Stimulated activated CD8-positive, alpha-beta memory T cell treated with anti-CD3 and anti-CD28 coated beads, Interleukin-7, amount 100 ng/mL, for 4 hours (primary cell): ENCODE measurements at regions not wholly inside any gene's neighbourhood (a gene's known extent, or its start where the extent isn't known, plus 50 kb on each side); places are given as distances from the start of the nearest gene placed in this dataset.

Experiments
- DNase-seq, 2 donors: peaks; one replicate each; pipeline ENCODE4 v3.0.0-alpha.2; 2020; ENCODE audit warnings: low read depth in 2 of 2

DNA sequence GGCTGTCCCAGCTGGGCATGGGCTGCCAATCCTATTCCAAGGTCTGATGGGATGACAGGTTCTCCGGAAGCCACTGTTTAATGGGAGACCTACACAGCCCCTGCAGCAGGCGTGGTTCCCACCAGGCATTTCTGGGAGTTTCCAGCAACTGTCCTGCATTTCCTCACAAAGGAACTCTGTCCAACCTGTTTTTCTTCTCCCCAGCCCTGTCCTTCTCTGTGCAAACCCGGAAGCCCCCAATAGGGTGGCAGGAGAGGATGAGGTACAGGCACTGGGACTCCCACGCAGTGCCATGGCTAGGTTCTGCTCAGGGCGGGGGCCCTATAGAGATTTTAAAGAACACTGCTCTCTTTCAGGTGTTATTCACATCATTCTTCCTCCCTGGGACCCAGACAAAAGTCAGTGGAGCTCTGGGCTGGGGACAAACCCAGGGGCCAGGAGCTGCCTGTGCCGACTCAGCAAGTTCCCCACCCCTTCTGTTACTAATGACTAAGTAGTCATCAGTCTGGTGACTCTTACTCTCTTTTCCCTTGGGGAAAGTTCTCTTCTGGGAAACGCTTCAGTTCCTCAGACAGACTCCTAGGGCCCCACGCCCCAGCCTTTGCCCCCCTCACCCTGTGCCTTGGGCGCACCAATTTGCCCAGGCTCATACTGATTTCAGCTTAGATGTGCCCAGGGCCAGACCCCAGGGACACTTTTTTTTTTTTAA lies 97.7 kb downstream of the CD47 start:
- DNase-seq, result no peak

DNA sequence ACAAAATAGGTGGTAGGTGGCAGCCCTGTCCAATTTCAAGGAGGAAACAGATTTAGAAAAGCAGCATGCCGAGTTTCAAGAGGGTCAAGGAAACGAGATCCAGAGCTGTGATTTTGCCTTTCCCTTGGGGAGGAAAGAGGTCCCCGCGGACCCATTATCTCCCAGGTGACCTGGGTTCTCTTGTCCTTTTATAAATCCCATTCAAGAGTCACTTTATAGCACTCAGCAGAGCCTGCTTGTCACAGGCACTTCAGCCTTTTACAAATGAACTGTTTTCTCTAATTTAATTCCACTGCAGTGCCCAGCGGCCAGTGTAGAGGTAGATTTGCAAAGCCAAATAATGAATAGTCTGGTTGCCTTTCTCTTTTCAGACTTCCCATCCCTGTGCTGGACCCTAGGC lies 99.9 kb downstream of the CD47 start:
- no peak for DNase-seq

DNA sequence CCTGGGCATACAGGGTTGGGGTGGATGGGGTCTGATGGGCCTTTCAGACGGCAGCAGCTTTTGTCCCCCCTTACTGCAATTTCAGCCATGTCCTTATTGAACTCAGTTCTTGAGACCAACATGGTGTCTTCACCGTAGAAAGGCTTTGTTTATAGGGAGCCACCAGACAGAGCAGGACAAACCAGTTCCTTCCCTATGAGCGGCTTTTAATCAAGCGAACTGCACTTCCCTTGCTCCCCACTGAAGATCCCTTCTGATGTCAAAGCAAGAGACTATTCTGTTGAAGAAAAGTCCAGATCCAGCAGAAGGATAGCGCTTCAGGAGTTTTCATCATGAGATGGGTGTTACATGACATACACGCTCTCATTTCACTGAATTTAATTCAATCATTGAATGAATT lies 100.4 kb downstream of the CD47 start:
- no peak for DNase-seq

DNA sequence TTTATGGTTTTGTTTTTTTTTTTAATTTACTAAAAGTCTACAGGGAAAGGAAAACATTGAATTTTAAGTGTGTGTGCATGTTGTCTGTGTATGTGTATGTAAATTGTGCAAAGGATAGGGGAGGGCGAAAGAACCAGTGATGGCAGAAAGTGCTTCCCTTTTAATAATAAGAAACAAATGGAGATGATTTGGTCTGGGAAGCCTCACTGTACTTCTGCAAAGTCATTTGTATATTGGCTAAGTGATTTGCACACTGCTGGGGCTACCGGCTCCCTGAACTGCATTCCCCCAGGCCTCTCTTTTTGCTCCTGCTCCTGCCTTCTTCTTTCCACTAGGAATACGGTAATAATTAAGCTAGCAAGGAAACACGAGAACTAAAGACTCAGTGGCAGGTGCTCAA lies 101.2 kb downstream of the CD47 start:
- no peak for DNase-seq

DNA sequence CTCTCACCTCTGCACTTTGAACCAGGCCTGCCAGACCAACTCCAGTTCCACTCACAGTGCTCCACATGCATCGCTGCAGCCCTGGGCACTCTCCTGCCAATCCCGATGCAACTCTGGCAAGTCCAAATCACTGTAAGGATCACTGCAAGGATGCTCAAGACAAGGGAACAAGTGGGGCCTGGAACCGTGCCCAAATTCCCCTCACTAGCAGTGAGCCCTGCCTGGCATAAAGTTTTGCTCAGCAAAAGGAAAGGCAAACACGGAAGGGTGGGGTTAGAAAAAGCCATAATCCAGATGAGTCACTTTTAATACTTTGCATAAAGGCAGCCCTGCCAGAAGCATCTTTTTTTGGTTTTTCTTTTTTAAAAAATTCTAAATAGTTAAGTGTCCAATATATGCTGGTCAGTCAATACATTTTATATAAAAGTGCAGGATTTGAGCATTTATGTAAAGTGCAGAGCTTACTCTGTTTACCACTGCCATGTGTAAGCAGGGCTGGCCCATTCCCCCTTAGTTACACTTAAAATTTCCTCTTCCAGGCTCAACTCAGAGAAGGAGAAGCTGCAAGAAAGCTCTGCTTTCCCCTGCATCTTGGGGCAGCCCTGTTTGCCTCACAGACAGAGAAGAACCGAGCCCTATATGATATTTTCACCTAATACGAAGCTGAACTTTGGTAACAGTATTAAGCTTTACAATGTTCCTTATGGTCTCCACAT lies 102.2 kb downstream of the CD47 start:
- DNase-seq, result no peak

DNA sequence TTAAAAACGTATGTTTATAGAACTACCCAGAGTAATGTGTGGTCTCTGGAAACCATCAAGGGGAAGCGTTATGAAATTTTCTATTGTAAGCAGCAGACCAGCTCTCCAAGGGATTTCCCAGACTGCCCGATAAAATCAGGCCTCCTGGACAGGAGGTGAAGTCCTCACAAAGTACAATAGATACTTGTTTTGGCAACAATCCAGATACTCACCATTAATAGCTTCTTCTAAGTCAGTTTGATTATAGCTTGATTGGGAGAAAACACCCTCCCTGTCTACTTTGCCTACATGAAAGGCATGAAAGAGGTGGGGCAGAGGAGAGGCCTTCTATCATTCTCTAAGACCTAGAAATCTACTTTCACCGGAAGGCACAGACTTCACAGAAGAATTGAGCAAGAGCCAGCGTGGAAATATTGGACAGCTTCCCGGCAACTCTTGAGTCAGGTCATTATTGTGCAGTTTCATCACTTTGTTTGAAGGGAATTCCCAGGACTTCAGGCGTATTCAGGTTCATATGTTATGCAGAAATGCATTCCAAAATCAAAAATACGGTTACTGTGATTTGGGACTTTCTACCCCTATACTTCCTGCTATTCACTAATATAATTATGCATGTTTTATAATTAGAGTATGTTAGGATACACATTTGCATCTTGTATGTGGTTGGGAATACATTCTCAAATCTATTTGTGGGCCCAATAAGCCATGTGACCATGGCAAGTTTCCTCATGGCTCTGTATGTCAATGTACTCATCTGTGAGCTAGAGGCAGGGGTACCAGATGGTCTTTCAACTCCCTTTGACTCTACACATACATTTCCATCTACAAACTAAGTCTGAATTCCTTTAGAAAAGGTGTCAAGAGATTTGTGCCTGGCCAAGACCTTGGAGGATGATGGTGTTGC lies 103.5 kb downstream of the CD47 start:
- DNase-seq, result no peak

DNA sequence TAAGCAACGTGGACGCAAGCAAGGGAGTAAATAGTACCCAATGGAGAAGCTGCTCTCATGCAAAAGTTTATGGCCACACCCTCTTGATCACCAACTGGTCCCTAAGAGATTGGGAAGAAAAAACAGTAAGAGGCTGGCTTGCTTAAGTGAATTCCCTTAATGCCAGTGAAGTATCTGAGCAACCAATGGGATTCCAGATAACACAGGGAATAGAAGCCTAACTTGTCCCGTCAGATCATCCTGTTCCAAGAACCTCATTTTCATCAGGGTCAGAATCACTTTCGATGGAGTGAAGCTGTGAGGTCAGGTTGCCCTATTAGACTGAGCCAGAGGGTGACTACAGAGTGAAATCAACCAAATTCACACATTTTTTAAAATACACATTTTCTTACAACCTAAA lies 104.3 kb downstream of the CD47 start:
- no peak for DNase-seq

DNA sequence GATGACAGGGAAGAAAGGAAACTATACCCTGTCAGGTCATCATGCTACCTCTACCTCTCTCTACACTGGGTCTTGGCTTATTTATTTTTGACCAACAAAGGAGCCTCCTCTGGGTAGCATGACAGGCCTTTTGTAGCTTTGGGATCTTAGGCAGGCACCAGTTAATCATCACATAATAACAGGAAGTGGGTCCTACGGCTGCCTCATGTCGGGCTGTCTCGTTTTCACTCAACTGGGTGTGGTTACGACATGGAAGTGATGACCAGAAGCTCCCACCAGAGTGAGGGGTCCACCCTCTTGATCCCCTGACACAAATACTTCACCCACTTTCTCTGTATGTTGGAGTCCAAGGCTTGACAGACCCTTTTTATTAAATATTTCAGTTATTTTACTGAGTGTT lies 105.3 kb downstream of the CD47 start:
- DNase-seq, result no peak

DNA sequence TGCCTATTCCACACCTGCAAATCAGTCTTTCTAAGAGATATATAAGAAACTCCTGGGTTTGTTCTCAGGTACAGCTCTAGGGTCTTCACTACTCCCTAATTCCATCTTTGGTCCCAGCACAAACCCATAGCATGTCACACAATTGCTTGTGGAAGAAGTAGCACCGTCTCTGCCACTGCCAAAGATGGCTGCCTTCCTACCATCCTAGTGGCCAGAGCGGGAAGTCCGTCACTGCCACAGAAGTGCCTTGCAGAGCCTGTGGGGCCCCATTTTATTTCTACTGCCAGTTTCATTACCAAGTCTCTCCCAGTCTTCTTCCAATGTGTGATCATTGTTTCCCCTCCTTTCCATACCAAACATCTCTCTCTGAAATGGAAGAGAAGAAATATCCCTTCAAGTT lies 107.6 kb downstream of the CD47 start:
- no peak for DNase-seq

DNA sequence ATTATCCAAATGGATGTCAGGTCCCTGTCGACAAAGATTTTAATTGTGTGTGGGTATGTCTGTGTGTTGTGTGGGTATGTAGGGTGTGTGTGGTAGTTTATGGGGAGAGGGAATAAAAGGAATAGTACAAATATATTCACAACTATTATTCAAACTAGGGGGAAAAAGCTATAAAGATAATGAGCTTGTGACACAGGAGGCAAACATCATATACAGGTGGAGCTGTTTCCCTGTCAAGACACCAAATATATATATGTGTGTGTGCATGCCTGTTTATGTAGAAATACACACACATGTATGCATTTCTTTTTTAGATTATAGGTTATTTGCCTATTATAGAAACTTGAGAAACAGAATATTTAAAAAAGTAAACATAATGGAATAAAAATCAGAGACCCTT lies 108.7 kb downstream of the CD47 start:
- no peak for DNase-seq

DNA sequence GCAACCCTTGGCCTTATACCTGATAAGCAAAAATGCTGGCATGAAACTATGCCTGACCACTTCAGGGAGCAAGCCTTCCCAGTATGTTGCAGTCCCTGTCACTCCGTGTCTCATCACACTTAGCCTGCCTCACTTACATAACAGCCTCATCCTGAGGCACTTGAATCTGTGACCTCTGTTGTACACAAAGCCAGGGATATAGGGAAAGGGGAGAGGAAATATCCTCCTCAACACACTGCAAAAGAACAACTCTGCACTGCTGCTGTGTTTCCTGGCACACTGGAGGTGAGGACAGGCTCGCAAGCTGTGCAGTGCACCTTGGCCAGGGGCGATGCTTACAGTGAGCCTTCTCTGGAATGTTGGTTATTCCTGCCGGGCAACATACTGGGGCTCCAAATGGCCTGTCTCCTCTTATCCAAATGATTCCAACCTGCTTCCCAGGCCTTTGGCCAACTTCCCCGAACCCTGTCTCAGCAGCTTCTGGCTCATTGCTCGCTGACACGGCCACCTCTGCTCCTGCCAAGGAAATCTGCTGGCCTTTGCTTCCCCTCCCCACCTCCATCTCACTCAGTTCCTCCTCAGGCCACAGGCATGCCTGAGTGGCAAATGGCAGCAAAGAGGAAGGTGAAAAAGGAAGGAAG lies 109.2 kb downstream of the CD47 start:
- DNase-seq, result no peak

DNA sequence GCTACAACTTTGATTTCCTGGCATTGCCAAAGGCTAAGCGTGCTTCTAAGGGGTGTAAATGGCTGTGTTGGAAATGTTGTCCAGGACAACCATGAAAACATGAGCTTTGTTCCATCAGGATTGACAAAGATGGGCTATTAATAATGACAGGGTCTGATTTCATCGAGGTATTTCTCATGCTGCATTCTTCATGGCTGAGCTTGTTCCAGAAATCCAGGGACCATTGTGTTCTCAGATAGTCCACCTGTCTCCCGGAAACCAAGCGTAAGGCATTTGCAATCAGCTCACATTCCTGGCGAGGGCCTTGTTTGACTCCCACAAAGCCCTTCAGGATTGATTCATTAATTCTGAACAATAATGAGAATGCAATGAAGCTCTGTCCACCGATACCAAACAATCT lies 111.3 kb downstream of the CD47 start:
- DNase-seq, result no peak

DNA sequence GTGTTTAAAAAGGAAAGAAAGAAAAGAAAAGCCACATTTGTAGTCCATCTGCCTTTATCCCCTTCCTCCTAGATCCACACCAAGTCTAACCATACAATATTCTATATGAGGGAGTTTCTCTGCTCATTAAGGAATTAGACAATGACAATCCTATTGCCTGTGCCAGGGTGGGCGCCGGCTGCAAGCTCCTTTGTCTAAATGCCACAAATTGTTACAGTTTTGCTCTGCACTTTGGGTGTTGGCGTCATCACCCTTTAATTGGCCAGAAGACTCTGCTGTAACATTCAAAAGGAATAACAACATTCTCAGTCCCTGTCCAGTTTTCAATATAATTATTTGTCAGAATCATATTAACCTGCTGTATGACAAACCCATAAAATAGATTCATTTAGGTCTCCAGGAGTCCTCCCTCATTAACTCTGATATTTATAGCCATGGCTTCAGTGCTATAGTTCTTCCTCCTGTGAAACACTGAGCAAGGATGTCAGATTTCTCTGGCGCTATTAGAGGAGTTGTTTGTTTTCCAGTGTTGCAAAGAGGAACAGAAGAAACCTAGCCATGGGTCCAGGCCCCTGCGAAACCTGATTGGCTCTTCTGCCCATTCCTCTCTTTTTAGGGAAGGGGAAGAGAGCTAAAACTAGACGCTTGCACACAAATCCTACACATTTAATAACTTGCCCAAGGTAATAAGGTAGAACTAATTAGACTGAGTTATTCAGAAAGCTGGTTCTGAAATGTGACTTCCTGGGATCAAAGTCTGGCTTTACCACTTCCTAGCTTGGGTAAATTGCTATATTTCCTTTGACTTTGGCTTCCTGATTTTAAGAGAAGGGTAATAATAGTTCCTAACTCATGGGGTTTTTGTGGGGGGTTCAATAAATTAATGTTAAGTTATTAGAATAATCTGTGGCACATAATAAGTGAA lies 112.4 kb downstream of the CD47 start:
- DNase-seq, result no peak

DNA sequence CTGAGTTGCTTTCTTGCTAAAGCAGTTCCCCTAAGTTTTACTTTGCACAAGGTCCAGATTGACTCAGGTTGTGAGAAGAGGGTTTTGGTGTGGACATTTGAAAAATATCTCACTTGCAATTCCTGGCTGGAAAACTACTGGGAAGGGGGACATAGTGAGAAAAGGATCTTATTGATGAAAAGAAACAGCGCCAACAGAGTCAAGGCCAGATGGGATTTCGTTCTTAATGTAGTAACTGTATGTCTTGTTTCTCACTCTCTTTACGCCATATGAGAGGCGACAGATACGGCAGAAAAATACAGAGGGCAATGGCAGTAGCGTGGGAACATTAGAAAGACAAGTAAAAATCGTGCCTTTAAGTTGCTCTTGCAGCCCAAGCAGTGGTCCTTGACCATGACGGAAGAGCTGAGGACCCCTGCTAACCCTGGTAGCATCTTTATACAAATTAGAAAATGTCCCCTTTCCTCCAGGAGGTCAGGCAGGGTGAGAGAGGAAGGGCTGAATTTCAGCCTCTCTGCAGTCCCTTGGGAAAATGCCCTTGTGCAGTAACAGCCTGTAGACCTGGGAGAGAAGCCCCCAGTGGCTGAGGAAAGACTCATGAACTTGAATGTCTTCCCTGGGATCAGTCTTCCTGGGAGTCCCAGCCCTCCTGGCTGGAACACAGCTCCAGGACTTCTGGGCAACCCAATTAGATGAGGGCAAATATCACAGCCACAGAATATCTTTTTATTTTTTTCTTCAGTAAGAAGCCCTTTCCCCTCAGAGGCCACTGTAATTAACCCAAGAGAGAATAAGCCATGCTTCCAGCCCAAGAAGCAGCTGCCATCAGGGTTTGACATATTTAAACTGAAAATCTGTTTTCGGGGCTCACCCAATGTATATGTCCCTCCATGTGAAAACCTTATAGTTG lies 113.4 kb downstream of the CD47 start:
- no peak for DNase-seq

DNA sequence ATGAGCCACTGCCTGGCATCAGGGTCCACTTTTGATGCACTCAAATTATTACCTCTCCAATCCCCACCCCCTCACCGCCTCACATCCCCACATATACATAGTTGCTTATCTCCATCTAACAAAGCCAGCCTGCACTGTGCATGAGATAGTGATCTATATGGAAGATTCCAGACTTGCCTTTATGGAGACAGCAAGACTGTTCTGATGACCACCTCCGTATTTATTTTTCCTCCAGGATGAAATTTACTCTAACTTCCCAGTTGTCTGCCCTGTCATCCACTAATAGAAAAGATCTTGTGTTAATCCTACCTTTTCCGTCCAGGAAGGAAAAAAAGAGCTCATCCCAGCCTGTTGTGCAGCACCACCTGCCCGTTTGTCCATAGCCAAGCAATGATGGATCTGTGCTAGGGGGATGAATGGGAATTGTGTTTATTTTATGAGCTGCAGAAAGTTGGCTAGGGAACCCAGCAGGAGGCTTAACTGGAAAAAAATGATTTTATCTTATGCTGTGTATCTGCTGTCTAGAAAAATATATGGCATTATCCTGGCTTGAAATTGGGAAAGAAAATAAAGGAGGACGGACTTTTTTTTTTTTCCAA lies 114.5 kb downstream of the CD47 start:
- no peak for DNase-seq

DNA sequence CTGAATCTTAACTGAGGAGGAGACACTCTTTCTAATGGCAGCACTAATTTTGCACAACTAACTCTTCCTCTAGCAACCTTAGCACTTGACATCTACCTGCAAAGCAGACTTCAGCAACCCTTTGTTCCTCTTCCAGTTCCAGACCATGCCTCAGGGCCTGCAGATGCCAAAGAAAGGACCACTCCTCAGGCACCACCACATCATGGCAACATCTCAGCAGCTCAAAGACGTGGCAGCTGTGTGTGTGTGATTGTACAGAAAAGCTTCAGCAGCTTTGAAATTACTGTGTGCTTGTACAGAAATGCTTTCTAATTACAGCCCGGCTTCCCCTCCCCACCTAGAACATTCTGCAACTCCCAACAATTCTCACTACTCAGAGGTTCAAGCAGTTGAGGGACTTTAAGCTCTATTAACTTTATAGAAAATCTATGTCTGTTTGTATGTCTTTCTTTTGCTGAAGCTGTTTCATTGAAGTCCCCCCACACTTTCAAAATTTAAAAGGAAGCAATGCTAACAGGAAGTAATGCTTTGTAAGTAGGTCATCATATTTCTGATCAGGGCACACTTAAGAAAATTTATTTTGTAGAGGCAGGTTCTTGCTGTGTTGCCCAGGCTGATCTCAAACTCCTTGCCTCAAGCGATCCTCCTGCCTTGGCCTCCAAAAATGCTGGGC lies 115.2 kb downstream of the CD47 start:
- no peak for DNase-seq

DNA sequence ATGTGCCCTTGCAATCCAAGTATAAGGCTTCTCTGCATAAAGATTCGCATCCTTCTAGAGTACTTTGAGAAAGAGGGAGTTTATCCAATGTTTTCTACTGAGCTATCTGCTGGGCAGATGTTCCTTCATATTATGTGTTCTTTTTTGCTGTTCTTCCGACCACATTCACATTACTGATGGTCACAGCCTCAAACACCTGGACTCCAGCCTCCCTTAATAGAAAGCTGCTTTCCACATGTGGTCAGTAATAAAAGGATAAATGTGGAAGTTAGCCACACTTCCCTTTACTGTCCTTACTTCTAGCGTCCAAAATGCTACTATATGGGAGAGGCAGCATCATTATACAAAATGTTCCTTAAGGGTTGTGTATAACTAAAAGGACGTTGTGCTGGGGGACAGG lies 116.9 kb downstream of the CD47 start:
- DNase-seq, result no peak

DNA sequence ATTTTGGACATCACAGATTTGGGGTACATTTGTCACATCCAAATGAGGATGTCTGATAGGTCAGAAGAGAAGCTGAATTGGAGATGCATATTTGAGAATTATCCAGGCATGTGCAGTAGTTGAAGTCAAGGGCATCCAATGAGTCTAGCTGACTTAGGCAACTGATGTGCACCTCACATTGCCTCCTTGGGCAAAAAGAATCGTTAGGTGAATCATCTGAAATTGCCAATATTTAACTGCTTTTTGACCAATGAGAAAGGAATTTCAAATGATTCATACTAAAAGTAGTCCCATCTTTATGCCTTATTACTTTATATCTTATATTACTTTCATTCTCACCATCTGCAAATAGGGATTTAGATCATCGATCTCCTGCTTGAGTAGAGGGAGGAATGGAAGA lies 117.7 kb downstream of the CD47 start:
- DNase-seq, result no peak

DNA sequence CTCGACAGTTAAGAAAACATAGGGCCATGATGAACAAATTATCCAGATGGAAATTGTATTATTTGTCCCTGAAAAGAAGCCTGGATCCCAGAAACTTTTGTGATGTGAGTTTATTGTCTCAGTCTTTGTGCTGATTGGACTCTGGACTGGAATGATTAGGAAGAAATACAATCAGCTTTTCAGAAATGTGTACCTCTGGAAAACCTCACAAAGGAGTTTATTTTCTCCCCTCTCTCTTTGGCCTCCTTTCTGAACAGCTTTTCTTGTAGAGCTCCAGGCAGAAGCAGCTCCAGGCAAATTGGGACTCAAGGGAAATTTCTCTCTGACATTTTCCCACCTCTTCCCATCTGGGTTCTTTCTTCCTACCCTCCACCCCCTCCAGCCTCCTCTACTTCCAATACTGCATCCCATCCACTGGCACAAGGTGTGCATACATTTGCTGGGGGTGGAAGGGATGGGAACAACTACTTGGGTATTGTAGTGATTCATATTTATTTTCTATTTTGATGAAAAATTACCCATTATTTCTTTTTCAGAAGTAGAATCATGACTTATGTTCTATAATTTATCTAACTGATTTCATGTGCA lies 119.7 kb downstream of the CD47 start:
- no peak for DNase-seq
